SIG-M5 (cell line): ENCODE measurements at regions not wholly inside any gene's neighbourhood (a gene's known extent, or its start where the extent isn't known, plus 50 kb on each side); places are given as distances from the start of the nearest gene placed in this dataset.
"Not testable (repeated sequence)": the region's sequence is repeated elsewhere in the genome, so short reads cannot be mapped to it uniquely, and the experiment has no call there.

ENCODE experiments used
- DNase-seq: peaks from one replicate; lab custom pipeline; 2025; lab: John Stamatoyannopoulos, UW

DNA sequence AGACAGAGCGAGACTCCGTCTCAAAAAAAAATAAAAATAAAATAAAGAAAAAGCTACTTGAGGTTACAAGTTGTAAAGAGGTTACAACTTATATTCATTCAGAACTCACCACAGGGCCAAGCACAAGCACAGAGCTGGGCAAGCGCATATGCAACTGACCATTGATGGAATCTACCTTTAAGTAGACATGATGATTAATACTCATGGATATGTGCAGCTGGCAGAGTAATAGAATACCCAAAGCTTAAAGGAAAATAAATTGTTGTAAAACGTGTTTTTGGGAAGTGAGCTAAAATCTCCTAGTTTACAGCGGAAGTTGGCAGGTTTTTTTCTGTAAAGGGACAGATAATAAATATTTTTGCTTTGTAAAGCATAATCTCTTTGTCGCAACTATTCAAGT, 111.6 kb downstream of the TMEM168 start:
- DNase-seq = no peak

DNA sequence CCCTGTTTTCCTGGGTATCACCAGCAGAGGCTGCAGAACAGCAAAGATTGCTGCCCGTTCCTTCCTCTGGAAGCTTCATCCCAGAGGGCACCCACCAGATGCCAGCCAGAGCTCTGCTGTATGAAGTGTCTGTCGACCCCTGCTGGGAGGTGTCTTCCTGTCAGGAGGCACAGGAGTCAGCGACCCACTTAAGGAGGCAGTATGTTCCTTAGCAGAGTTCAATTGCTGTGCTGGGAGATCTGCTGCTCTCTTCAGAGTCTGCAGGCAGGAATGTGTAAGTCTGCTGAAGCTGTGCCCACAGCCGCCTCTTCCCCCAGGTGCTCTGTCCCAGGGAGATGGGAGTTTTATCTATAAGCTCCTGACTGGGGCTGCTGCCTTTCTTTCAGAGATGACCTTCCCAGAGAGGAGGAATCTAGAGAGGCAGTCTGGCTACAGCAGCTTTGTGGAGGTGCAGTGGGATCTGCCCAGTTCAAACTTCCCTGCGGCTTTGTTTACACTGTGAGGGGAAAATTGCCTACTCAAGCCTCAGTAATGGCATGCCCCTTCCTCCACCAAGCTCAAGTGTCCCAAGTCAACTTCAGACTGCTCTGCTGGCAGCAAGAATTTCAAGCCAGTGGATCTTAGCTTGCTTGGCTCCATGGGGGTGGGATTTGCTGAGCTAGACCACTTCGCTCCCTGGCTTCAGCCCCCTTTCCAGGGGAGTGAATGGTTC, 100.6 kb downstream of the TMEM168 start:
- DNase-seq = not testable (repeated sequence)

DNA sequence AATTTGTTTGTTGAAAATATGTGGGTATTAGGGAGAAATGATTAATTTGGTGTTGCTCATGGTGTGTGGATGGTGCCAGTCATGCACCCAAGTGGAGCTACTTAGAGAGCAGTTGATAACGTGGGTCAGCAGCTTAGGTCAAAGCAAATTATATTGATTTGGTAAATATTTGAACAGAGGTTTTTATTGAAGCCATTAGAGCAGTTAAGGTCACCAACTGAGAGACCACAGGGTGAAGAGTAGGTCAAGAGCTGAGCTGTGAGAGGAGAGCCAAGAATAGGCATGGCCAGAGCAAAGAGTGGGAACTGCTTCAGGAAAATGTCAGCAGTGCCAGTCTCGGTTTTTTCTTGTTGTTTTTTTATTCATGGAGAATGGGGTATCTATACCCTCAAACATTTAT, 97.9 kb downstream of the TMEM168 start:
- no peak for DNase-seq

DNA sequence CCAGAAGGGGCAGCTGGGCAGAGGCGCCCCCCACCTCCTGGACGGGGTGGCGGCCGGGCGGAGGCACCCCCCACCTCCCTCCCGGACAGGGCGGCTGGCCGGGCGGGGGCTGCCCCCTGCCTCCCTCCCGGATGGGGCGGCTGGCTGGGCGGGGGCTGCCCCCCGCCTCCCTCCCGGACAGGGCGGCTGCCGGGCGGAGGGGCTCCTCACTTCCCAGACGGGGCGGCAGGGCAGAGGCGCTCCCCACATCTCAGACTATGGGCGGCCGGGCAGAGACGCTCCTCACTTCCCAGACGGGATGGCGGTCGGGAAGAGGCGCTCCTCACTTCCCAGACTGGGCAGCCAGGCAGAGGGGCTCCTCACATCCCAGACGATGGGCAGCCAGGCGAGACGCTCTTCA, 93.0 kb downstream of the TMEM168 start:
- DNase-seq = not testable (repeated sequence)

DNA sequence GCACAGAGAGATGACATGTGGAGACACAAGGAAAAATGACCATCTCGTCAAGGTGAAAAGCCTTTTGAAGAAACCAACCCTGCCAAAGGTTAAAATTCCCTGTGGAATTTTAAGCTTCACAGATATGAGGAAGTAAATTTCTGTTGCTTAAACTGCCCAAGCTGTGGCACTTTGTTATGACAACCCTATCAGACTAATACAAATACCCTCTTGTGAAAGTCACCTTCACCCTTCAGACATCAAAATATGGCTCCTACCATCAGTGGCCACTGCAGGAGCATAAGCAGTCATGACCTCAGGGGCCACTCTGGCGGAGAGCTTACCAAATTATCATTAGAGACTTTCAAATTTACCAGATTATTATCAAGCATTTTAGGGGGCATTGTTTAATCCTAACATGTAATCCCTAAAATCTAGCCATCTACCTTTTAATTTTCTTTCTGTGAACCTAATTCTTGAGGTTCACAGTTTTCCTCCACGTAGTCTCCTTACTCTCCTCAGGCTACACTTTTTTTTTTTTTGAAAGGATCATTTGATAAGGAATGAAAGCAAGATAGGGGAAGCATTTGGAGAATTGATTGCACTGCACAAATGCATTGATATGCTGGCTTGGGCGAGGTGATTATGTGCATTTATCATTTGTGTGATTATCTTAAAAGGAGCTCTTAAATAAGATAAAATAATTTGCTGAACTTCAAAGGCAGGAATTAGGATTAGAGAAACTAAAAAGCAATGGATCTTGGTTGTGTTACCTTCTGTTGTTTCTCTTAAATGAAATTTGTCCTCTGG, 90.3 kb downstream of the TMEM168 start:
- no peak for DNase-seq

DNA sequence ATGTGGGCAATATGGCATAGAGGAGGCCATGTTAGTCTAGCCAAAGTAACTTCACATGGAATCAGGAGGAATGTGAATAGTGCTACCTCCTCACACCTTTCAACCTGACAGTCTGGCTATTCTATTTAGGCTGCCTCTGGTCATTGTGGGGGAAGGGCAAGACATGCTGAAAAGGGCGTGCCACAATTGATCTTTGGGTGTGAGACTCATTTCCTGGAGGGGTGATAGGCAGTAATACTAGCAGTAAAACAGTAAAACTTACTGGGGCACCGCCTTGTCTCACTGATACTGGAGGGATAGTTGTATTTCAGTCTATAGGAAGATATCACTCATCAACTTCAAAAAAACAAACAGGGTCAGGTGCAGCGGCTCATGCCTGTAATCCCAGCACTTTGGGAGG, 88.7 kb downstream of the TMEM168 start:
- DNase-seq = no peak

DNA sequence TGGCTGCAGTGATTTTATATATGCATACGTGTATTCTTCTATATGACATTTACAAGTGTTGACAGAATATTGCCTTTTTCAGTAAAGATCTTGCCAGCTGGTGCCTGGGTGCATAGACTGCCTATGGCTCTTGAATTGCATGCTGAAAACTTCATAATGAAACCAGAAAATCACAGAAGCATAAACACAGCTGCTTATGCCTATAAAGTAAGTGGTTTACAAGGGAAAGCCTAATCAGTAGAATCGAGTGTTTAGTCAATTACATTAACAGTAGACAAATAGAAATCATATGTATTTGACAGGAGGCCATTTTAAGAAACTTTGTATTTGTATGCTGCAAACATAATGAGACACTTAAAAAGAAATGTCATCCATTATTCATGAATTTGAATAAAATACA, 82.5 kb downstream of the TMEM168 start:
- no peak for DNase-seq

DNA sequence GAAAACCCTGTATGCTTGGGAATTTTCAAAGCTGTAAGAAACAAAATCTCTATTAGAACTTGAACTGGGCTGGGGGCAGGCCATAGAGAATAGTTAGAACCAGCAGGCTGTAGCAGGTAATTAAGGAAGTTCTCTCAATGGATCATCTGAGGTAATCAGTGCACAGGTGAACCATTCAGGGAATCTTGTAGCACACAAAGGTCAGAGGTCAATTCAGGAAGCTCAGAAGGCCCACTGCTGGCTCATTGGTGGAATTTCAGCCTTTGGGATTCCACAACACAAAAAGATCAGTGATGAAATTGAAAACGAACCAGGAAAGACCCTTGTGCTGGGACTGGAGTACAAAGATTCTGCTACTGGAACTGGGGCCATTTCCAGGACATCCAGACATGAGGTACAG, 82.0 kb downstream of the TMEM168 start:
- DNase-seq = no peak
